ENCODE measurements at regions not wholly inside any gene's neighbourhood (a gene's known extent, or its start where the extent isn't known, plus 50 kb on each side); places are given as distances from the start of the nearest gene placed in this dataset.
"Not testable (repeated sequence)": the region's sequence is repeated elsewhere in the genome, so short reads cannot be mapped to it uniquely, and the experiment has no call there.

GRCh38 chr5:125912028-125912427, 511.2 kb upstream of the GRAMD2B start:
- no peak overlapping the region for H3K4me3 ChIP-seq (ENCODE audit: low read depth, low read length)

- H3K4me3 ChIP-seq (ENCODE audit: low read depth, low read length), result no peak overlapping the region
Measured at GRCh38 chr5:125913200-125913599, 510.0 kb upstream of the GRAMD2B start.

GRCh38 chr5:125914471-125914870, 508.7 kb upstream of the GRAMD2B start:
- H3K4me3 ChIP-seq (ENCODE audit: low read depth, low read length), result no peak overlapping the region

GRCh38 chr5:125923958-125924357, 499.3 kb upstream of the GRAMD2B start:
- H3K4me3 ChIP-seq (ENCODE audit: low read depth, low read length), result not testable (repeated sequence)

- no peak overlapping the region for H3K4me3 ChIP-seq (ENCODE audit: low read depth, low read length)
Measured at GRCh38 chr5:125926172-125926571, 497.0 kb upstream of the GRAMD2B start.

- no peak overlapping the region for H3K4me3 ChIP-seq (ENCODE audit: low read depth, low read length)
Measured at GRCh38 chr5:125928663-125929062, 494.5 kb upstream of the GRAMD2B start.

GRCh38 chr5:125950012-125950615, 473.1 kb upstream of the GRAMD2B start:
- no peak overlapping the region for H3K4me3 ChIP-seq (ENCODE audit: low read depth, low read length)

GRCh38 chr5:125961150-125961549, 462.1 kb upstream of the GRAMD2B start:
- H3K4me3 ChIP-seq (ENCODE audit: low read depth, low read length), result no peak overlapping the region

GRCh38 chr5:125965577-125965976, 457.6 kb upstream of the GRAMD2B start:
- no peak overlapping the region for H3K4me3 ChIP-seq (ENCODE audit: low read depth, low read length)

- H3K4me3 ChIP-seq (ENCODE audit: low read depth, low read length), result no peak overlapping the region
Measured at GRCh38 chr5:125967576-125967975, 455.6 kb upstream of the GRAMD2B start.

- no peak overlapping the region for H3K4me3 ChIP-seq (ENCODE audit: low read depth, low read length)
Measured at GRCh38 chr5:125969011-125969813, 454.0 kb upstream of the GRAMD2B start.

- H3K4me3 ChIP-seq (ENCODE audit: low read depth, low read length), result no peak overlapping the region
Measured at GRCh38 chr5:125969814-125970171, 453.4 kb upstream of the GRAMD2B start.

GRCh38 chr5:125970631-125971307, 452.4 kb upstream of the GRAMD2B start:
- no peak overlapping the region for H3K4me3 ChIP-seq (ENCODE audit: low read depth, low read length)

- no peak overlapping the region for H3K4me3 ChIP-seq (ENCODE audit: low read depth, low read length)
Measured at GRCh38 chr5:125972706-125973105, 450.5 kb upstream of the GRAMD2B start.

- no peak overlapping the region for H3K4me3 ChIP-seq (ENCODE audit: low read depth, low read length)
Measured at GRCh38 chr5:125974679-125975078, 448.5 kb upstream of the GRAMD2B start.

GRCh38 chr5:125976421-125977000, 446.7 kb upstream of the GRAMD2B start:
- no peak overlapping the region for H3K4me3 ChIP-seq (ENCODE audit: low read depth, low read length)

- H3K4me3 ChIP-seq (ENCODE audit: low read depth, low read length), result no peak overlapping the region
Measured at GRCh38 chr5:125978015-125978414, 445.2 kb upstream of the GRAMD2B start.

- H3K4me3 ChIP-seq (ENCODE audit: low read depth, low read length), result no peak overlapping the region
Measured at GRCh38 chr5:125979636-125980035, 443.6 kb upstream of the GRAMD2B start.

- no peak overlapping the region for H3K4me3 ChIP-seq (ENCODE audit: low read depth, low read length)
Measured at GRCh38 chr5:125981016-125981415, 442.2 kb upstream of the GRAMD2B start.

- H3K4me3 ChIP-seq (ENCODE audit: low read depth, low read length), result no peak overlapping the region
Measured at GRCh38 chr5:125987677-125988255, 435.4 kb upstream of the GRAMD2B start.

GRCh38 chr5:125992050-125992449, 431.2 kb upstream of the GRAMD2B start:
- H3K4me3 ChIP-seq (ENCODE audit: low read depth, low read length), result no peak overlapping the region

All from iPS-11a (cell line).